ENCODE measurements at regions not wholly inside any gene's neighbourhood (a gene's known extent, or its start where the extent isn't known, plus 50 kb on each side); places are given as distances from the start of the nearest gene placed in this dataset.

DNA sequence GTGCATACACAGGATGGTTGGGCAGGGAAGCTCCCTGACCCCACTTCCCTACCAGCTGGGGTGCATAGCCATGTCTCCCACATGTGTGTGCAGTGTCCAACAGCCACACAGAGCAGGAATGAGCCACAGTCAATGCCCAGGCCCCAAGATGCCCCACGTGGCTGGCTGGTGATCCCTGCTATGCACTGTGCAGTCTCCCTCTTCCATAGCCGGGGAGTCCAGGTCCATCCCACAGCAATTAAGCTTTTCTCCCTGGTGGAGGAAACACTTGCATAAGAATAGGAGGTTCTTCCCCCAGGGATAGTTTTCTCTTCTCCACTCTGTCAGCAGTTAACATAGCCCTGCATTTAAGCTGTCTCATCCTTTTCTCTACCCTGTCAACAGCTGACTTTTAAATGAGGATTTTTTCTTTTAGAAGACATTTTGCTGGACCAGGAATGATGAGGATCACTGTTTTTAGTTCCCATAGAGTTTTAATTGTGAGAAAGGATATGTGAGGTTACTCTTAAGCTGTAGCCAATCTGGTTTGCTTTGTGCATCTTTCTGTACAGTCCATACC lies 396.5 kb upstream of the VWC2 start:
- DNase-seq (ENCODE audit: low read depth, low spot score), result no peak

DNA sequence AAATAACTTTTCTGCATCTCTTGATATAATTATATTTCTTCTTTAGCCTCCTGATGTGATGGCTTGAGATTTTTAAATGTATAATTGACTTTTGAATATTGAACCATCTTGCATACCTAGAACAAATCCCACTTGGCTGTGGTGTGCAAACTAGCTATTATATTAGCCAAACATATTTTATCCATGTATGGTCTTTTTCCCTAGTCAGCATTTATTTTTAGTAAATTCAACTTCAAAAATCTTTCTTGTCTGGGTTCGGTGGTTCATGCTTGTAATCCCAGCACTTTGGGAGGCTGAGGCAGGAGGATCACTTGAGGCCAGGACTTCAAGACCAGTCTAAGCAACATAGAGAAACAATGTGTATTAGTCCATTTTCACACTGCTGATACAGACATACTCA lies 386.6 kb upstream of the VWC2 start:
- DNase-seq (ENCODE audit: low read depth, low spot score), result no peak

DNA sequence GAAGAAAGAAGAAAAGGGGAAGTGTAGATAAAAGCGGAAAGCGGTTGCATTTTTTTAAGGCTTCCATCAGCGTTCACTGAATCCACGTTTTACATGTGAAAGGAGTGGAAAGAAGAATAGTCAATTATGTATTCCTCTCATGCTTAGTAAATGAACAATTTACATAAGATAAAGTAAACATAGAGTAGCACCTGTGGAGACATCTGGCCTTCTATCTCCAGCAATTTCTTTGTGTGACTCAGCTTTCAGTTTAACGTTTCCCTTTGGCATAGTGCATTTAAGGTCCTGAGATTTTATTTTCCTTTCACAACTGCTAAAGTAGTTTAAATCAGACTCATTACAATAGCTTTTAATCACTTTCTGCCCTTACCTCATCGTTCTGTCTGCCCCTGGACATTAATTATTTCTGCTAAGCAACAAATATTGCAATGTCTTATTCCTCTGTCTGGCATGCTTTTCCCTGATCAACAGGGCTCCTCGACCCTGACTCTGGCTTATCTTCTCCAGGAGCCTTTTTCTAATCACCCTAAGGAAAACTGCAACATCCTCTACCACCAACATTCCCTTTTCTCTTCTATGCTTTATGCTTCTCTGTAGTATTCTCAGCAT lies 383.5 kb upstream of the VWC2 start:
- no peak for DNase-seq (ENCODE audit: low read depth, low spot score)

DNA sequence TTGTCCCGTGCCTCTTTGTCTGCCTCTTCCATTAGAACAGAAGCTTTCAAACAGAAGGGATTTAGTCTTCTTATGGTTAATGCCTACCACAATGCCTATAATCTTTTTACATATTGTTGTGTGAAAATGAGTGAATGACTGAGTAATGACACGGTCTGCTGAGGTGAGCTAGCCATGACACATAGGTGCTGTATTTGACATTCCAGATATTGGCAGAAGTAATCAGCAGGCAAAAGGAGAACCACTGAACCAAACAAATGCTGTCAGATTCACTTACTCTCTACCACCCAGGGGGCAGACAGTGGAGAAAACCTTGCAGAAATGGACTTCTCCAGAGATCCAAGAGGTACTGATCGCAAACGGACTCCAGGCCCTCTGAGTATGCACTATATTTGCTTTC lies 377.2 kb upstream of the VWC2 start:
- DNase-seq (ENCODE audit: low read depth, low spot score), result no peak

DNA sequence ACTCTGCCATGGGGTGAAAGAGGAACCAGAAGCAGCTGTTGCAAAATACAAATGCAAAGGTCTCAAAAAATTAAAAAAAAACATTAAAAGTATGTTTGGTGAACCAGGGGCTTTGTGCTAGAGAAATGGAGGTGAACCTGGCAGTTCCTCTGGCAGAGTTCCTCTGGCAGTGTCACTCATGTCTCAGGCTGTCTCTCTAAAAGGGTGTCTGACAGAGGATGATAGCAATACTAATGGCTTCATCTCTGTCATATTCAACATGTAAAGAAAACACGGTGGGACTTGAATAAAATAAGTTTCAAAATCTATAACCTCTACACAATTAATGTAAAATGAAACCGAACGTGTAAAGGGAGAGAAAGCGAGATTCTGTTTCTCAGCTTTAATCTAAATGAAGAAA lies 375.7 kb upstream of the VWC2 start:
- no peak for DNase-seq (ENCODE audit: low read depth, low spot score)

DNA sequence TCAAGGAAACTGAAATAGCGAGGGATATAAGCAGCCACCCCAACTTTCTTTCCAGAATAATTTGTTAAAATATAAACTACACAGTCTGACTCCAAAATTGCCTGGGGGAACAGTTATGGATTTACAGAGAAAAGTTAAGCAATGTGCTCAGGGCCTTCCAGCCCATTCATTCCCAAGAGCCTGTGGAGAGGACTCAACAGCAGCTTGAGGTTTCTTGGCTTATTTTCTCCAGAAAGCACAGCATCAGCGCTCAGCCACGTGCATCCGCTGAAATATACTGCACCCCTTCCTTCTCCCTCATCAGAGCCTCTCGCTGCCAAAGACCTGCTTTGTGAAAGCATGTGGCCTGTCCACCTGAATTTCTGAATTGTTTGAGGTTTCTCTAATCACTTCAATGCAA lies 375.2 kb upstream of the VWC2 start:
- DNase-seq (ENCODE audit: low read depth, low spot score), result no peak

DNA sequence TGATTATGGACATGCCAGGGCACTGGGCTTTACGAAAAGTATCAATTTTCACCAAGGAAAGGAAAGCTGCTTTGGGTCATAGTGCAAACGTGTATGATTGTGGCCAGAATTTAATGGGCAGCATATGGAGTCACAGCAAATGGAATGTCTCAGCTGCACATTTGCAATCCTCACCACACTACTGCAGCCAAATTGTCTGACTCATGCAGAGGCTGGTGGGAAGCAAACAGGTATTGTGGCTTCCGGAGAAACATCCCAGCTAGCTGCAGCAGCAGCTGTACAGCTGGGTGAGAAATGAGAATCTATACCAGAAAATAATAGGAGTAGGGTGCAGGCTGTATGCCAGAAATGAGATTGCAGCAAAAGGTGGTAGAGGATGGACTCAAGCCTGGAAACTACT lies 374.7 kb upstream of the VWC2 start:
- DNase-seq (ENCODE audit: low read depth, low spot score), result no peak

DNA sequence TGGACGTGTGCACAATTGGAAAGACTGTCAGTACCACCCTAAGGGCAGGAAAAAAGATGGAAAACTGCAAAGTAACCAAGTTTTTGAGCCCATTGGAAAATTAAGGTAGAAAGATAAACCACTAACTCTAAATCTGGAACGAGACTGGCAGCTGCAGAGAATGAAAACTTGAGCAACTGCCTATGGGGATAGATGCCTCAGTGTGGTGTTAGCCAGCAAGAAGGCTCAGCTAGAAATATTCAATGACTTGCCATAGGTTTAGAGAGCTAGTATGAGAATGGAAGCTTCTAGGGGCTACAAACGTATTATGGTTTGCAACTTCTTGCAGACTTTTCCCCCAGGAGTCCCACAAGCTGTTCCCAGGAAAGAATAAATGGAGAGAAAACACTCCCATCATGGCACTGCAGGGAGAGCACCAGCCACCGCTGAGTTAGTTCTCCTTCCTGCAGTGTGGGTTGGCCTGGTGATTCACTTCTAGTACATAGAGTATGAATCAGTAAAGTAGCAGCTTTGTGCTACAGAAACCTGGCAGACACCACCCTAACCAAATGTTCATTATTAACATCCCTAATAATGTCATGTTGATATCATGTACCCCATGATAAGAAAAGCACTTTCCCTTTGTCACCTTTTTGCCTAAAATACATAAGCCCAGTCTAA lies 372.4 kb upstream of the VWC2 start:
- DNase-seq (ENCODE audit: low read depth, low spot score), result no peak

DNA sequence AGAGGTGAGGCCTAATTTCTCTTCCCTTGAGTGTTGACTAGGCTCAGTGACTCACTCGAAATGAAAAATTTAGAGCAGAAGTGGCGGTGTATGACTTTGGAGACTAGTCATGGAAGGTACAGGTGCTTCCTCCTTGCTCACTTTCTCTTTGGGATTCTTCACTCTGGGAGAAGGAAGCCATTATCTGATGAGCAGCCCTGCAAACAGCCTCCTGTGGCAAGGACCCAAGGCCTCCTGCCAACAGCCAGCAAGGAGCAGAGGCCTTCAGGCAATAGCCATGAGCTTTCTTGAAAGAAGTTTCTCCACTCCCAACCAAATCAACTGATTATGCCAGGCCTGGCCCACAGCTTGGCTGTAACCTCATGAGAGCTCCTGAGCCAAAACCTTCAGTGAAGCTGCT lies 369.6 kb upstream of the VWC2 start:
- DNase-seq (ENCODE audit: low read depth, low spot score), result no peak

DNA sequence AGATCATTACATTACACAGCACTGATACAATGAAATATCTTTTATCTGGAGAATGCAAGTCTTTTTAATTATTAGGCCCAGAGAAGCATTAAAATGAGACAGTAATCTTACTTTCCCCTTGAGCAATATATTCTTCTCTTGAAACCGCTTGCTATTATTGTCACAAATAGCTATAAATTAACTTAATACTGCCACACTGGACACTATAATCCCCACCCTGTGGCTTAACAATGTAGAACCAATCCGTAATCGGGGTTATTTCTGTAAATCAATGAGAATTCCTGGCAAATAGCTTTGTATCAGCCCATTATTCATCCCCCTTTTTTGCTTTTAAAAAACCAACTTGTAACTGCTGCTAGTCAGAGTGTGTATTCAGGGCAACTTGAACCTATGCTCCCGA lies 366.2 kb upstream of the VWC2 start:
- no peak for DNase-seq (ENCODE audit: low read depth, low spot score)

DNA sequence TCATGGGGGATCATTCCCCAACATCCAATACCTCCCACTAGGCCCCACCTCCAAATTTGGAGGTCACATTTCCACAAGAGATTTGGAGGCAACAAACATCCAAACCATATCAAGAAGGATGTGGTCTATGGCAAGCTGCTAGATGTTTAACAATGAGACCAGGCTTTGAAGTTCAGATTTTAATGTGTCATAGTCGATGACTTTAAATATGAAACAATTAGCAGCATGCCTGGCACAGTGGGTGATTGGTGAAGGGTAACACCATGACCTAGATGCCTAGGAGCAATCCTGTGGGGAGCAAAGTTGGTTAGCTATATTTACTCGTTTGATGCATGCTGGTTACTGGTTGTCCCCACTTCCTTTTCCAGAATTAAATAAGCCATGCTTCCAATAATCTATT lies 356.4 kb upstream of the VWC2 start:
- no peak for DNase-seq (ENCODE audit: low read depth, low spot score)

DNA sequence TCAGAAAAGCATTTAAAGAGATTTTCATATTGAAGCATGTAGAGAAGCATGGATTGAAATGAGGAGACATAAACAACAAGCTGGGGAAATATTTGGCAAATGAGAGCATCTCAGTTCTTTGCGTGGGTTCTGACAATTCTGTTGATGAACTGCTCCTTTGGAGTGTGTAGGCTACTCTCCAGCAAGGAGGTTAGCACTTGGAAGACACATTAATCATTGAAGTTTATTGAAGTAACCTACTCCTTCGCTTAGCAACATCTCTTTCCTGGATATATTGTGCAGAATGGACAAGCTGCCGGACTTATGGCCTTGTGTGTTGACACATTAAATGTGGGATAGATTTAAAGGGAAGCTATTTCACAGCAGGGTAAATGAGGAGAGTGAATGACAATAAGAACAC lies 354.5 kb upstream of the VWC2 start:
- DNase-seq (ENCODE audit: low read depth, low spot score), result no peak

DNA sequence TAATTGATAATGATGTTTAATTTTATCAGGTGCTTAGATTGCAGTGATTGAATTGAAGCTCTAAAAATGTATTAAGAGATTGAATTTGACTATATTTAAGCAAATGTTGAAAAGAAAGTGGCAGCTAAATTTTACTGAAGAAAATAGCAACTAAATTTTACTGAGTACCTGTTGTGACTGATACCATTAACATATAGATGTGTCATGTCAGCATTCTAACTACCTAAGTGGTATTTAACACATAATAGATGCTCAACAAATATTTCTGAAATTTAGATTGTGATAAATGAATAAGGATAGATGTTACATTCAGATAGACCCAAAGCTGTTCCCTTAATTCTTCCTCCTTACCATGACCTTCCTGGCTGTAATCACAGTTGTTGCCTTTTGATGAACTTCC lies 350.9 kb upstream of the VWC2 start:
- DNase-seq (ENCODE audit: low read depth, low spot score), result no peak

DNA sequence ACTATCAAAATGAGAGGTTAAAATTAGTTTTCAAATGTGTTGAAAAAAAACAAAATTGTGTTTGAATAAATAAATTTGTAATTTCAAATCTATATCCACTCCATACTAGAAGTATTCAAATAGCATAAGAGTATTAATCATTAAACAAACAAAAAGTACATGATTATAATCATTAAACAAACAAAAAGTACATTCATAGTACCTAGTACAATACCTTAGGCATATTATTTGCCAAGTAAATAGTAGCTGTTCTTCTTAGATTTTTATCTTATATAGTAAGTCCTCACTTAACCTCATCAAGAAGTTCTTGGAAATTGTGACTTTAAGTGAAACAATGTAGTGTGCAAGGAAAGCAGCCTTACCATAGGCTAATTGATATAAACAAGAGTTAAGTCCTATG lies 349.3 kb upstream of the VWC2 start:
- no peak for DNase-seq (ENCODE audit: low read depth, low spot score)

DNA sequence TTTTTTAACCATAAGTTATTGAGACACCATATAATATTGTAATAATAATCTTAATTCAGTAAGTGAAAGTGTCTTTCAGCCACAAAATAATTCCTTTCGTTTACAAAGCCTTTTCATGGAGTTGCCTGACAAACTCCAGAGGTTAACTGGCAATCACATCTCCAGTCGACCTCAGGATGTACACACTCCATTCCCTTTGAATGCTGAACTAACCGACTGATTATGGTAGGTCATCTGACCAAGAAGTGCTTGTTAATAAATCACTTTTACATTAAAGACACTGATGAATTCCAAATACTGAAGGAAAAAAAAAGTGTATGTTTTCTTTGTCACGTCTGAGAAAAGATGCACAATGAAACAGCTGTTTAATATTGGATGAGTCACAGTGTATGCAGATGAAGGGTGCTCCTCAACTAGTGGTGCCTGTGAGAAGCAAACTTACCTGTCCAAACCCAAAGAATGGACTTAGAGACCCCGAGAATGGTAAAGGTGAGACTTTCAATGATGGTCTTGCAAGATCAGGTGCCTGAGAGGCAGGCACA lies 348.1 kb upstream of the VWC2 start:
- no peak for DNase-seq (ENCODE audit: low read depth, low spot score)

DNA sequence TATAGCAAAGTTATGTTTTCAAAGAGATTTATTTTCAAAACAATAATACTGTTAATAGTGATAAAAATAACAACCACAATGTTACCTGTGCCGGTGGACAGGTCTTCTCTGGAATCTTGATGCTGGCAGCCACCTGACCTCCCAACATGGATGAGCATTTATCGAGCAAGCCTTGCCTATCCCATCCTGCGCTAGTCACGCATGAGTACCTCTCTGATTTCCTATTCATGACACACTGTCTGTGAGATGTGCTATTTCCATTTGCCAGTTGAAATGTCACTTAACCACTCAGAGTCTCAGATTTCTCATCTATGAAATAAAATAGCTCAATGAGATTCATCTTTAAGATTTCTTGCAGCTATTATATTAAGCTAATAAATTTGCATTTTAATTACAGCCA lies 341.2 kb upstream of the VWC2 start:
- no peak for DNase-seq (ENCODE audit: low read depth, low spot score)

DNA sequence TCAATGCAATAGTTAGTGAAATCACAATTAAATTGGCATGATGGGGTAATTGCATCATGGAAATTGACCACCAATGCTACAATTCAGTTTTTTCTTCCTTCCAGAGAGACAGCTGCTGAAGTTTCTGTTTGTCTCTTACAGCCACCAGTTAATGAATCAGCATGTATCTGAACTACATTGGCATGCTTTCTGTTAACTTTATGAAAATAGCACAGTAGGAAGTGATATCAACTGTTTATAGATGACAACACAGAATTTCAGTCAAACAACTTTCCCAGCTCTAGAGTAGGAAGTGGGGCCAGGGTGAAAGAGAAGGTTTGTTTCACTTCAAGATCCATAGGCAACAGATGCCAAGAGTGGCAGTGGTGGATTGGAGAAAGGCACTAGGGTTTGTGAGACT lies 339.6 kb upstream of the VWC2 start:
- no peak for DNase-seq (ENCODE audit: low read depth, low spot score)

DNA sequence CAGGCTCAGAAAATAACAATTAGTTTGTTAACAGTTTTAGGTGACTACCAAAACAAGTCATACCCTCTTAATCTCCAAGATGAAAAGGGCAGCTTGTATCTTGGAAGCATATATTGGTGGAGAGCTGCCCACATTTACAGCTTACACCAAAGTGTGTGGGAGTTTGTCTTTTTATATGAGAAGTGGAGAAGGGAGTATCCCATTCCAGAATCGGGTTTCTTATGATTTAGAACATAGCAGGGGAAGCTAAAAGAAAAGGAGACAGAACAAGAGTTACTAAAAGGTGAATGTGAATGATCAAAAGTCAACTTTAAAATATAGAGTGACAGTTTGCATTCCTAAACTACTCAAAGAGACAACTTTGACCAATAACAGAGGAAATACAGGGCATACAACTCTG lies 338.6 kb upstream of the VWC2 start:
- DNase-seq (ENCODE audit: low read depth, low spot score), result no peak

DNA sequence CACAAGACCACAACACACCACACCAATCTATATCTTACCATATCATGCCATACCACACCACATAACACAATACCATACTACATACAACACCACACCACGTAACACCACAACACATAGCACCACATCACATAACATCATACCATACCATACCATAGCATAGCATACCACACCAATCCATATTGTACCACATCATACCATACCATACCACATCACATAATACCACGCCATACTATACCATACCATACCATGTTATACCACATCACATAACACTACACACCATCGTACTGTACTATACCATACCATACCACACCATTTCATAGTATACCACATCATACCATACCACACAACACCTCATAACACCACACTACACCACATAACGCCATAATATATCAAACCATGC lies 335.2 kb upstream of the VWC2 start:
- no peak for DNase-seq (ENCODE audit: low read depth, low spot score)

DNA sequence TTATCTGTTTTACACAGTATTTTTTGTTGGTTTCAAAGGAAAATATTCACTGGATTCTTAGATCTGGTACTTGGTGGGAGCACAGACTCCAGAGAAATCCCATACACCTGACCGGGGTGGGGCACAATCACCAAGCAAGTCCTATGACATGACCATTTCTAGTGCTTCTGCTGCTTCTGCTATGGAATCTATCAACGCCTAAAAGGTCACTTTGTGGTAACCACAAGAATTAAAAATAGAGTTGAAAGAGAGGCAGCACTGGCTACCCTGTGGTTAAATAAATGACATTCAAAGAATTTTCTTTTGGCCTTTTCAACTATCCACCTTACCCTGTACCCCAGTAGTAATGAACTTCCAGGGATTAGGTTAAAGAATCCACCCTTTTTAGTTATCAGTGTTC lies 329.9 kb upstream of the VWC2 start:
- DNase-seq (ENCODE audit: low read depth, low spot score), result no peak

DNA sequence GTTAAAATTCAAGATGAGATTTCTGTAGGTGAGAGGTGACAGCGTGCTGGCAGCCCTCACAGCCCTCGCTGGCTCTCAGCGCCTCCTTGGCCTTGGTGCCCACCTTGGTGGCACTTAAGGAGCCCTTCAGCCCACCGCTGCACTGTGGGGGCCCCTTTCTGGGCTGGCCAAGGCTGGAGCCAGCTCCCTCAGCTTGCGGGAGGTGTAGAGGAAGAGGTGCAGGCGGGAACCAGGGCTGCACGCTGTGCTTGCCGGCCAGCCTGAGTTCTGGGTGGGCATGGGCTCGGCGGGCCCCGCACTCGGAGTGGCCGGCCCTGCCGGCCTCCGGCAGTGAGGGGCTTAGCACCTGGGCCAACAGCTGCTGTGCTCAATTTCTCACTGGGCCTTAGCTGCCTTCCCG lies 320.0 kb upstream of the VWC2 start:
- no peak for DNase-seq (ENCODE audit: low read depth, low spot score)

DNA sequence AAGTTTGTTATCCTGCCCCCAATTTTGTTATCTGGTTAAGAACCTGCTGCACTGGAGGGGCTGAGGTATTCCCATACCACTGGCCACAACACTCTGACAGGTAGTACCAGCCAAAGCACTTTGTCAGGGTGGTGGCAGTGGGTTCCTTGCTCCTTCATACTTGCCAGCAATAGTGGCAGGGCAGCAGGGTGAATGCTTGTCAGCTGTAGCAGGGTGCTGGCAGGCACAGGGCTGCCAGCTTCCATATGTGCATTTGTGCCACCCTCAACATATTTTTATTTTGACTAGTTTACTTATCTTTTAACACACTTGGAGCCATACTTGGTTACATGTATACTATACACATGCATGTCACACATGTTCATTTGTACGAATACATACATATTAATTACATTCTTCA lies 294.0 kb upstream of the VWC2 start:
- no peak for DNase-seq (ENCODE audit: low read depth, low spot score)

DNA sequence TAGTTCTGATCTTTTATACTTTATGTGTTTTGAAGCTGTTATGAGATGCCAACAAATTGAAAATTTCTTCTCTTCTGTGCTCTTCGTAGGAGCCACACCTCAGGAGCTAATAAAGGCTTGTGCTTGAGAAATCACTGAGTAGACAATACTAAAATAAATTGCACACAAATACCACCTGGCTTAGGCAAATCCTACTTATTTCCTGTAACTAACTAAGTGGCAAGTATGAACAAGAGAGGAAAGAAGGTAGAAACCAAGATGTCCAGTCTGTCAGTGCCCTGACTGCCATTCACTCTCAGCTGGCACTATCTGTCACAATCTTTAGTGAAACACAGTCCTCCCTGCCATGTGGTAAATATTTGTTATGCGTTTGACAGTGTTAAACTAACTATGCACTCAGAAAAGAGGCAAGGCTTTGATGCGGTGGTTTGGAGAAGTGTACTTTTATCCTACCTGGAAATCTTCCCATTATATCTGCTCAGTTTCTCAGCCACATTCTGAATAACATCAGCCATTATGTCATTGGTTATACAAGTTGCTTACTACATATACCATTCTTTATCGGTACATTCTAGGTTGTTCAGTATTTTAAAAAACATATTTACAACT lies 293.4 kb upstream of the VWC2 start:
- DNase-seq (ENCODE audit: low read depth, low spot score), result no peak
